Duodenal mucosa (tissue), 2 donors: ENCODE measurements at regions not wholly inside any gene's neighbourhood (a gene's known extent, or its start where the extent isn't known, plus 50 kb on each side); places are given as distances from the start of the nearest gene placed in this dataset.

Source experiments
- H3K27ac ChIP-seq: one replicate; pipeline ENCODE4 v1.7.0; 2013; ENCODE audit warnings: low read depth, low read length
- H3K27me3 ChIP-seq, 2 donors: one replicate each; pipeline ENCODE4 v1.7.0; 2013; ENCODE audit warnings: low read length in 2 of 2, control low read depth in 1 of 2; ENCODE audit not compliant: insufficient read depth in 2 of 2, control insufficient read depth in 1 of 2
- H3K36me3 ChIP-seq, 2 donors: one replicate each; pipeline ENCODE4 v1.7.0; 2013; ENCODE audit warnings: low read length in 2 of 2, control low read depth in 1 of 2; ENCODE audit not compliant: insufficient read depth in 2 of 2, control insufficient read depth in 1 of 2
- H3K4me1 ChIP-seq, 2 donors: one replicate each; pipeline ENCODE4 v1.7.0; 2013; ENCODE audit warnings: low read length in 2 of 2, control low read depth in 1 of 2; ENCODE audit not compliant: insufficient read depth in 2 of 2, control insufficient read depth in 1 of 2
- H3K4me3 ChIP-seq, 2 donors: one replicate each; pipeline ENCODE4 v1.7.0; 2013; ENCODE audit warnings: low read length in 2 of 2, low read depth in 1 of 2
- H3K9ac ChIP-seq, 2 donors: one replicate each; pipeline ENCODE4 v1.7.0; 2013; ENCODE audit warnings: low read length in 2 of 2, low read depth in 1 of 2
- H3K9me3 ChIP-seq, 2 donors: one replicate each; pipeline ENCODE4 v1.7.0; 2013; ENCODE audit warnings: low read length in 2 of 2, control low read depth in 1 of 2; ENCODE audit not compliant: control insufficient read depth in 1 of 2

- Histone ChIP-seq H3K27ac (no peak overlapping the region), H3K36me3 (no peaks in the 10 kb centered on the region), H3K4me1 (no peaks in the 10 kb centered on the region), H3K9me3 (peaks cover 3 to 4% of the 10 kb centered on the region in 2 donors), H3K4me3 (no peak overlapping the region), H3K9ac (no peak overlapping the region), H3K27me3 (no peaks in the 10 kb centered on the region)
Measured at GRCh38 chr11:127288926-127289325, 288.4 kb upstream of the KIRREL3 start.

- Histone ChIP-seq H3K27ac (no peak overlapping the region), H3K36me3 (no peaks in the 10 kb centered on the region), H3K4me1 (no peaks in the 10 kb centered on the region), H3K9ac (no peak overlapping the region), H3K4me3 (no peak overlapping the region), H3K27me3 (no peaks in the 10 kb centered on the region), H3K9me3 (peaks cover 0 to 3% of the 10 kb centered on the region in 2 donors)
Measured at GRCh38 chr11:127281534-127281933, 281.0 kb upstream of the KIRREL3 start.

- no peaks in the 10 kb centered on the region for H3K36me3 ChIP-seq
- H3K4me1 ChIP-seq = no peaks in the 10 kb centered on the region
- H3K9ac ChIP-seq = no peak overlapping the region
- no peak overlapping the region for H3K4me3 ChIP-seq
- H3K27ac ChIP-seq = no peak overlapping the region
- no peaks in the 10 kb centered on the region for H3K27me3 ChIP-seq
- H3K9me3 ChIP-seq = no peaks in the 10 kb centered on the region
Measured at GRCh38 chr11:127275774-127276173, 275.2 kb upstream of the KIRREL3 start.

- H3K4me3 ChIP-seq = no peak overlapping the region
- H3K27me3 ChIP-seq = no peaks in the 10 kb centered on the region
- no peak overlapping the region for H3K27ac ChIP-seq
- no peaks in the 10 kb centered on the region for H3K36me3 ChIP-seq
- no peak overlapping the region for H3K9ac ChIP-seq
- H3K9me3 ChIP-seq = no peaks in the 10 kb centered on the region
- no peaks in the 10 kb centered on the region for H3K4me1 ChIP-seq
Measured at GRCh38 chr11:127274328-127274676, 273.7 kb upstream of the KIRREL3 start.

GRCh38 chr11:127273593-127274327 lies 273.2 kb upstream of the KIRREL3 start:
- H3K27me3 ChIP-seq = no peaks in the 10 kb centered on the region
- no peaks in the 10 kb centered on the region for H3K4me1 ChIP-seq
- no peak overlapping the region for H3K9ac ChIP-seq

GRCh38 chr11:127270851-127271250 lies 270.3 kb upstream of the KIRREL3 start:
- Histone ChIP-seq H3K4me1 (no peaks in the 10 kb centered on the region), H3K9ac (no peak overlapping the region), H3K27me3 (no peaks in the 10 kb centered on the region), H3K9me3 (no peaks in the 10 kb centered on the region), H3K27ac (no peak overlapping the region), H3K36me3 (no peaks in the 10 kb centered on the region), H3K4me3 (no peak overlapping the region)

More at GRCh38 chr11:127273593-127274327, 273.2 kb upstream of the KIRREL3 start:
- no peaks in the 10 kb centered on the region for H3K9me3 ChIP-seq
- no peaks in the 10 kb centered on the region for H3K36me3 ChIP-seq
- H3K4me3 ChIP-seq = no peak overlapping the region
- H3K27ac ChIP-seq = no peak overlapping the region

- Histone ChIP-seq H3K36me3 (no peaks in the 10 kb centered on the region), H3K9me3 (no peaks in the 10 kb centered on the region), H3K27ac (no peak overlapping the region), H3K4me3 (no peak overlapping the region), H3K9ac (no peak overlapping the region), H3K4me1 (no peaks in the 10 kb centered on the region), H3K27me3 (no peaks in the 10 kb centered on the region)
Measured at GRCh38 chr11:127269911-127270310, 269.3 kb upstream of the KIRREL3 start.

- H3K36me3 ChIP-seq = no peaks in the 10 kb centered on the region
- H3K4me1 ChIP-seq = no peaks in the 10 kb centered on the region
- H3K27ac ChIP-seq = no peak overlapping the region
- H3K9ac ChIP-seq = no peak overlapping the region
- H3K9me3 ChIP-seq = no peaks in the 10 kb centered on the region
- H3K27me3 ChIP-seq = no peaks in the 10 kb centered on the region
- H3K4me3 ChIP-seq = no peak overlapping the region
Measured at GRCh38 chr11:127268932-127269331, 268.4 kb upstream of the KIRREL3 start.

GRCh38 chr11:127268521-127268920 lies 268.0 kb upstream of the KIRREL3 start:
- H3K27me3 ChIP-seq = no peaks in the 10 kb centered on the region
- H3K9me3 ChIP-seq = no peaks in the 10 kb centered on the region
- no peaks in the 10 kb centered on the region for H3K4me1 ChIP-seq

GRCh38 chr11:127259102-127259501 lies 258.5 kb upstream of the KIRREL3 start:
- H3K36me3 ChIP-seq = no peaks in the 10 kb centered on the region
- no peaks in the 10 kb centered on the region for H3K27me3 ChIP-seq
- no peak overlapping the region for H3K27ac ChIP-seq
- no peak overlapping the region for H3K9ac ChIP-seq
- H3K4me1 ChIP-seq = no peaks in the 10 kb centered on the region
- H3K9me3 ChIP-seq = no peaks in the 10 kb centered on the region
- no peak overlapping the region for H3K4me3 ChIP-seq

More at GRCh38 chr11:127268521-127268920, 268.0 kb upstream of the KIRREL3 start:
- Histone ChIP-seq H3K9ac (no peak overlapping the region), H3K4me3 (no peak overlapping the region), H3K27ac (no peak overlapping the region), H3K36me3 (no peaks in the 10 kb centered on the region)
